HG03025 (cell line): ENCODE measurements at regions not wholly inside any gene's neighbourhood (a gene's known extent, or its start where the extent isn't known, plus 50 kb on each side); places are given as distances from the start of the nearest gene placed in this dataset.

Experiments used
- ATAC-seq: cut with Tn5 transposase; IDR thresholded peaks from one replicate; pipeline ENCODE4 v1.9.1; 2021; ENCODE audit warnings: mild to moderate bottlenecking, moderate library complexity; ENCODE audit not compliant: unreplicated experiment, low FRiP score

- ATAC-seq, result no peak
Observed at GRCh38 chr12:65620046-65620445, 204.2 kb upstream of the HMGA2 start.

- no peak for ATAC-seq
Observed at GRCh38 chr12:65622056-65622455, 202.2 kb upstream of the HMGA2 start.

- ATAC-seq, result no peak
Observed at GRCh38 chr12:65623507-65623906, 200.8 kb upstream of the HMGA2 start.

DNA sequence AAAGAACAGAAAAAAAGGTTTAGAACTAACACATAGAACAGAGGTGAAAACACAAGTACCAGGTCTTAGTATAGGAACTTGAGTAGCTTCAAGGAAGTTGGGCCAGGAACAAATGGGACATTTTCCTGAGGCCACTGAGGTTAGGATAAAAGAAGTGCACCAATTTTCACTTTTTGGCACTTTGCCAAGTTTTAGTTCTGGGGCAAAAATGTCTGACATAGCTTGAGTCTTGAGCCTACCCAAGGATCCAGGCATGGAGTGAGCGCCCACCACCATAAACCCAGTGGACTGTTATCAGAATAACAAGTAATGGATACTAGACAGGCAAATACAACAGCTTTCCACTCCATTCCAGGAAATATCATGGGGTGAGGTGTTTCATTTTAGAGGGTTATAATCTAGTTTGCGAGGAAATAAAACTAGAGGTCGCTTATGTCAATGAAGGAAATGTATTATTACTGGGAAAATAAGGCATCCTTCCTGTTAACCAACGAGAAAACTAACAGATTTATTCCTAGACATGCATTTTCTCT lies 199.7 kb upstream of the HMGA2 start:
- no peak for ATAC-seq

- ATAC-seq, result no peak
Observed at GRCh38 chr12:65628061-65628460, 196.2 kb upstream of the HMGA2 start.

DNA sequence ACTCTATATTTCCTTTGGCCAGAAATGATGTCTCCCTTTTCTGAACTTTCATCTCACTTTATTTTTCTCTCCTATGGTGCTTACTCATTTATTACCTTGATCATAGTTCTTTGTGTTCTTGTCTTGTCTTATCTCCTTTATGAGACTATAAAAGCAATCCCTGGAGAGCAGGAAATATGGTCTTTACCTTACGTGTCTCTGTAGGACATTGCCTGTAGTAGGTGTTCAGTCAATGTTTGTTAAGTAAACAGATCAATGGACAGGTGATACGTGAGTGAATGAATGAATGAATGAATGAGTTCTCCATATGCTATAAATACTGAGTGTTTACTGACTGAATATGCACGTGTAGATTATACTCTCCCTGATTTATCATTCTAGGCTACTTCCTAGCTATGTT lies 193.7 kb upstream of the HMGA2 start:
- ATAC-seq, result no peak

- ATAC-seq, result no peak
Observed at GRCh38 chr12:65631621-65632111, 192.6 kb upstream of the HMGA2 start.

GRCh38 chr12:65632131-65632855 lies 192.0 kb upstream of the HMGA2 start:
- no peak for ATAC-seq

DNA sequence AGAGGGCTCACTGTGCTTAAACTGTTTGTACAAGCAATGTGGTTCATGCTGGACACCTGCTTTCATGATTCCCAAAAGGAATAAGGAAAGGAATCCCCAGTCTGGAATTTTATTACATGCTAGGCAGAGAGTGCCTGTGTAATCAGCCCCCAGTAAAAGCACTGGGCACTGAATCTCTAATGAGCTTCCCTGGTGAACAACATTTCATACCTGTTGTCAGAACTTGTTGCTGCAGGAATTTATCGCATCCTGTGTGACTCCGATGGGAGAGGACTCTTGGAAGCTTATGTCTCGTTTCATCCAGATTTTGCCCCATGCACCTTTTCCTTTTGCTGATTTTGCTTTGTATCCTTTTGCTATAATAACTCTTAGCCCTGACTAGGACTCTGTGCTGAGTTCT lies 190.2 kb upstream of the HMGA2 start:
- no peak for ATAC-seq

GRCh38 chr12:65634626-65635331 lies 189.5 kb upstream of the HMGA2 start:
- ATAC-seq, result no peak

GRCh38 chr12:65636436-65636835 lies 187.8 kb upstream of the HMGA2 start:
- no peak for ATAC-seq

- ATAC-seq, result no peak
Observed at GRCh38 chr12:65637150-65637549, 187.1 kb upstream of the HMGA2 start.

DNA sequence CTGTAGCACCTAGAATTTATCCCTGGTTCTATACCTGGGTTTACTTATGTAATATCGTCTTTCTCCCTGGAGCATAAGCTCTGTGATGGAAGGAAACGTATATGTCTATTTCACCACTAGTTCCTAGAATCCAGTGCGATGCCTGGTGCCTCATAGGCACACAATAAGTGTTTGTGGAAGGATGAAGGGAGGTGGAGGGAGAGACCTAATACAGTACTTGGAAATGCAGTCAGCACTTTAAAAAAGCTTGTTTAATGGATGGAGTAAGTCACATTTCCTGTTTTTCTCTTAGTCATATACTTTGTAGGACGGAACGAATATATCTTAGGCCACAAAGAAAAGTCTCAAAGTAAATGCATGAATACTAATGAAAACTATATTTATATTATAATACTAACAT lies 186.5 kb upstream of the HMGA2 start:
- ATAC-seq, result no peak

DNA sequence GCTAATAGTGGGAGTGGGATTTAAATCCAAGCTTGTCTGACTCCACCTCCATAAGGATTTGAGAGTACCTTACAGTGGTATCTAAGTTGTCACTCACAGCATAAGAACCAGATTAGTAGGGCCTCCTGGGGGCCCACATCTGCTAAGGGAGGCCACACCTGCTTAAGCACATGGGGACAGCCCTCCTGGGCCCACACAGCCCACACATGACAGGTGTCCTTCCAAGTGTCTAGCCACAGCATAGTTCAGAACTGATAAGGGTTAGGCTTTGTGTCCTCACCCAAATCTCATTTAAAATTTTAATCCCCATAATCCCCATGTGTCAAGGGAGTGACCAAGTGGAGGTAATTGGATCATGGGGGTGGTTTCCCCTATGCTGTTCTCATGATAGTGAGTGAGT lies 186.0 kb upstream of the HMGA2 start:
- ATAC-seq, result no peak

DNA sequence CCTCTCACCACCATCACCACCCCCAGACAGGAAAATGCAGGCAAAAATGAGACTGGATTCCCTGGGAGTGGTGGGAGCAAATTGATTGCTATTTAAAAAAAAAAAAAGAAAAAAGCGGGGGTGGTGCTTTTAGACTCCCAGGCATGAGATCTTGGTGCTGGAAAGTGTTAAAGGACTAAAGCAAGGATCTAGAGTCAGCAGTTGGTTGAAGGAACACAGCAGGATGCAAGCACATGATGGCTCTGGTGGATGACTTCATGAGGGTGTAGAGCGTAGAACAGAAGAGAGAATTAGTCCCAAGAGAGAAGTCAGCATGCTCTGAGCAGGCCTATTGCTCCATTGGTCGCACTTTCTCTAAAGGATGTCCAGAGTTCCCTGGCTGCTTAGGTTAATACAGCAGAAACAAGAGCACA lies 183.8 kb upstream of the HMGA2 start:
- ATAC-seq, result no peak

- ATAC-seq, result no peak
Observed at GRCh38 chr12:65642061-65642661, 182.1 kb upstream of the HMGA2 start.

DNA sequence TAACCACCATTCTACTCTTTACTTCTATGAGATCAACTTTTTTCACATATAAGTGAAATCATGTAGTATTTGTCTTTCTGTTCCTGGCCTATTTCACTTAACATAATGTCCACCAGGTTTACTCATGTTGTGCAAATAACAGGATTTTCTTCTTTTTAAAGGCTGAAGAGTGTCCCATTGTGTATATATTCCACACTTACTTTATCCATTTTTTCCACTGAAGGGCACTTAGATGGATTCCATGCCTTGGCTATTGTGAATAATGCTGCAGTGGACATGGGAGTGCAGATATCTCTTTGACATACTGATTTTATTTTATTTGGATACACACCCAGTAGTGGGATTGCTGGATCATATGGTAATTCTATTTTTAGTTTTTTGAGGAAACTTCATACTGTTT lies 181.1 kb upstream of the HMGA2 start:
- ATAC-seq, result no peak

DNA sequence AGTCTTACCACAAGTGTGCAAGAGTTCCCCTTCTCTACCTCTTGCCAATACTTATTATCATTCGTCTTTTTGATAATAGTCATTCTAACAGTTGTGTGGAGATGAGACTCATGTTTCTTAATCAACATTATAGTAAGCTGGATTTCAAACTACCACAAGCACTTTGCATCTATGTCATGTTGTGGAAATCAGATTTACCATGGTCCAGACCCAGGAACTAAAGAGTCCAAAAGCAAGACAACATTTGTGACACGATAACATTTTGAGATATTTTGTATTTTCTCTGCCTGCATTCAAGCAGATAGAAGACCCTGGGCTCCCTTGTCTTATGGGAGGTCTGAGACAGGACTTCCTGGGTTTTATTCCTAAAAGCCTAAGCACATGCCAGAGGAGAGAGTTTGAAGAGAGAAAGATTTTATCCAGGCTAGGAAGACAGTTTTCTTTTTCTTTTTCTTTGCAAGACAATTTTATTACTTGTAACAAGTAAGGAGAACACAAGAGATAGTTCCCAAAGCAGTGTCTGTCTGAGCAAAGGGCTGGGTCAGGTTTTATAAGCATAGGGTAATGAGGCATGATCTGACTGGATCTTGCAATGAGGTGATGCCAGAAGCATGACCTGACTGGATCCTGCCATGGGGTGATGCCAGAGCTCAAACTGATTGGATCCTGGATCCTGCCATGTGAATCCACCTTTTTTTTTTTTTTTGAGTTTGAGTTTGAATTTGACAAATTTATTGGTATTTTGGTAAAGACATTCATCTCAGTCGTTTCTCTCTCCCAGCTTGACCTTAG lies 180.5 kb upstream of the HMGA2 start:
- ATAC-seq, result no peak

DNA sequence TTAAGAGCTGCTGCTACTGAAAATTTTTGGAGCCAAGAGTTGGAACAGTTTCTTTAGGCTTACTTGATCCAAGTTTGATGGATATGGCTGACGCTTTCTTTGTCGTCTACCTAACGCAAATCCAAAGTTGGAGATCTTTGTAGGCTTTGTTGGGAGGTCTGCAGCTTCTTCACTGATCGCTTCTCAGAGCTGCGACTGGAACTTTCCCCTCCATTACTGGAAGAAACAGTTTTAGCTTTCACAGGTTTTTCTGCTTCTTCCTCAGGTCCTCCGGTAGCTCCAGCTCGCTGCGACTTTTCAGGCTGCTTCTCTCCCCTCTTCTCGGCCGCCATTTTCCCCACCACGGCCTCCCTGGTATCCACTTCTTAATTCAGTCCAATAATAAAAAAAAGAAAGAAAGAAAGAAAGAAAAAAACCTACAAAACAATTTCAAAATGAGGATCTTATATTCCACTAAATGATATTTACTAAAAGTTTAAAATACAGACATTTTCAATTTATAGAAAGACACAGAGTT lies 178.1 kb upstream of the HMGA2 start:
- ATAC-seq, result no peak

- no peak for ATAC-seq
Observed at GRCh38 chr12:65647074-65647473, 177.2 kb upstream of the HMGA2 start.
